ENCODE measurements at regions not wholly inside any gene's neighbourhood (a gene's known extent, or its start where the extent isn't known, plus 50 kb on each side); places are given as distances from the start of the nearest gene placed in this dataset.

DNA sequence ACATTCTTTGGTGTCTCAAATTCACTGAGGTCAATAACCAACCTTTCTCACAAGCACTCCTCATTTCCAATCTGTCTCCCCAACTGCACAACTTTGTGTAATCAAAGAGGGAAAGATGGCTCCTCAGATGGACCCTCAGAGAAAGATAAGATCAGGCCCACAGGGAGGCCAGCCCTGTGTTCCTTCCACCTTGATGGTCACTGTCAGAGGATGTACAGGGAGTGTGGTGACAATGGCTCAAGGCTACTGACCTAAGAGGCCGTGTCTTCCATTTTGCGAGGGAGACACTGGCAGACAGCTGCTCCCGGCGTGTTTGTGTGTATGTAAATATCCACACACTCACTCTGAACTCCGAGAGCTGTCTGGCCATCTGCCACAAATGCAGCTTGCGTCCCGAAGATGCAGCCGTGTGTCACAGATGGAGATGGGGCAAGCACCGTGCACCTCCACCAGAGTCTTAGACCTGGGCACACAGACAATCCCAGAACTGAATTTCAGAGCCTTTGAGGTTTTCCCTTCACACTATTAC lies 712.1 kb upstream of the NRP1 start:
- TF ChIP-seq, protein P1, sequence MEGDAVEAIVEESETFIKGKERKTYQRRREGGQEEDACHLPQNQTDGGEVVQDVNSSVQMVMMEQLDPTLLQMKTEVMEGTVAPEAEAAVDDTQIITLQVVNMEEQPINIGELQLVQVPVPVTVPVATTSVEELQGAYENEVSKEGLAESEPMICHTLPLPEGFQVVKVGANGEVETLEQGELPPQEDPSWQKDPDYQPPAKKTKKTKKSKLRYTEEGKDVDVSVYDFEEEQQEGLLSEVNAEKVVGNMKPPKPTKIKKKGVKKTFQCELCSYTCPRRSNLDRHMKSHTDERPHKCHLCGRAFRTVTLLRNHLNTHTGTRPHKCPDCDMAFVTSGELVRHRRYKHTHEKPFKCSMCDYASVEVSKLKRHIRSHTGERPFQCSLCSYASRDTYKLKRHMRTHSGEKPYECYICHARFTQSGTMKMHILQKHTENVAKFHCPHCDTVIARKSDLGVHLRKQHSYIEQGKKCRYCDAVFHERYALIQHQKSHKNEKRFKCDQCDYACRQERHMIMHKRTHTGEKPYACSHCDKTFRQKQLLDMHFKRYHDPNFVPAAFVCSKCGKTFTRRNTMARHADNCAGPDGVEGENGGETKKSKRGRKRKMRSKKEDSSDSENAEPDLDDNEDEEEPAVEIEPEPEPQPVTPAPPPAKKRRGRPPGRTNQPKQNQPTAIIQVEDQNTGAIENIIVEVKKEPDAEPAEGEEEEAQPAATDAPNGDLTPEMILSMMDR (IDR thresholded peaks at IDR 0.05) = no peak
- TF ChIP-seq POLR2A (IDR thresholded peaks at IDR 0.05) = no peak

Data from adrenal gland (tissue), 5 donors.